ENCODE measurements at regions not wholly inside any gene's neighbourhood (a gene's known extent, or its start where the extent isn't known, plus 50 kb on each side); places are given as distances from the start of the nearest gene placed in this dataset.
"Not testable (repeated sequence)": the region's sequence is repeated elsewhere in the genome, so short reads cannot be mapped to it uniquely, and the experiment has no call there.

GRCh38 chr4:74505355-74505978, 60.5 kb downstream of the AREG start:
- H3K4me1 Mint-ChIP-seq (ENCODE audit: low read depth); POLR2A ChIA-PET; H3K27me3 Mint-ChIP-seq (ENCODE audit: low read depth); ATAC-seq; H3K9me3 Mint-ChIP-seq (ENCODE audit: insufficient read depth); H3K27ac Mint-ChIP-seq; CTCF ChIA-PET; H3K4me3 Mint-ChIP-seq; H3K36me3 Mint-ChIP-seq (ENCODE audit: low read depth); DNase-seq: not testable (repeated sequence)

- H3K9me3 Mint-ChIP-seq (ENCODE audit: insufficient read depth); CTCF ChIA-PET; H3K4me1 Mint-ChIP-seq (ENCODE audit: low read depth); H3K4me3 Mint-ChIP-seq; H3K27ac Mint-ChIP-seq; H3K27me3 Mint-ChIP-seq (ENCODE audit: low read depth); POLR2A ChIA-PET; DNase-seq; ATAC-seq; H3K36me3 Mint-ChIP-seq (ENCODE audit: low read depth): not testable (repeated sequence)
These were observed 64.4 kb downstream of the AREG start for GRCh38 chr4:74509363-74509762.

GRCh38 chr4:74516303-74516702, 71.4 kb downstream of the AREG start:
- H3K36me3 Mint-ChIP-seq (ENCODE audit: low read depth): no peaks in the 10 kb centered on the region
- no peaks in the 10 kb centered on the region for H3K4me1 Mint-ChIP-seq (ENCODE audit: low read depth)
- no peak overlapping the region for H3K4me3 Mint-ChIP-seq
- H3K9me3 Mint-ChIP-seq (ENCODE audit: insufficient read depth): no peaks in the 10 kb centered on the region
- CTCF ChIA-PET: no interaction called here
- POLR2A ChIA-PET: no interaction called here
- DNase-seq (no peak), ATAC-seq (no peak)
- no peak overlapping the region for H3K27ac Mint-ChIP-seq
- peaks cover 3% of the 10 kb centered on the region for H3K27me3 Mint-ChIP-seq (ENCODE audit: low read depth)

- POLR2A ChIA-PET: no interaction called here
These were observed 73.1 kb downstream of the AREG start for GRCh38 chr4:74517996-74518395.

GRCh38 chr4:74522251-74522991, 77.5 kb downstream of the AREG start:
- Mint-ChIP-seq H3K27ac (no peak overlapping the region), H3K27me3 (ENCODE audit: low read depth) (no peaks in the 10 kb centered on the region), H3K9me3 (ENCODE audit: insufficient read depth) (no peaks in the 10 kb centered on the region), H3K4me1 (ENCODE audit: low read depth) (no peaks in the 10 kb centered on the region), H3K4me3 (no peak overlapping the region), H3K36me3 (ENCODE audit: low read depth) (no peaks in the 10 kb centered on the region)
- ChIA-PET CTCF (interaction anchor here (0.9 to 1.5 kb wide), 2 partner anchors 9 to 146 kb away, joined by 3 to 4 read pairs; no protein-coding TSS in a partner anchor), POLR2A (no interaction called here)
- no peak for ATAC-seq
- no peak for DNase-seq

More at GRCh38 chr4:74517996-74518395, 73.1 kb downstream of the AREG start:
- Mint-ChIP-seq H3K4me3 (no peak overlapping the region), H3K9me3 (ENCODE audit: insufficient read depth) (no peaks in the 10 kb centered on the region), H3K4me1 (ENCODE audit: low read depth) (no peaks in the 10 kb centered on the region), H3K27me3 (ENCODE audit: low read depth) (peaks cover 3% of the 10 kb centered on the region), H3K36me3 (ENCODE audit: low read depth) (no peaks in the 10 kb centered on the region), H3K27ac (no peak overlapping the region)
- CTCF ChIA-PET: interaction anchor here (0.9 kb wide), 1 partner anchor 14 kb away, joined by 3 read pairs; no protein-coding TSS in a partner anchor
- no peak for DNase-seq
- ATAC-seq: no peak

- H3K9me3 Mint-ChIP-seq (ENCODE audit: insufficient read depth): no peaks in the 10 kb centered on the region
- DNase-seq (no peak), ATAC-seq (no peak)
- no peaks in the 10 kb centered on the region for H3K36me3 Mint-ChIP-seq (ENCODE audit: low read depth)
- POLR2A ChIA-PET: no interaction called here
- no peak overlapping the region for H3K4me3 Mint-ChIP-seq
- CTCF ChIA-PET: interaction anchor here (0.9 to 1.5 kb wide), 2 partner anchors 8 to 147 kb away, joined by 3 to 4 read pairs; no protein-coding TSS in a partner anchor
- H3K4me1 Mint-ChIP-seq (ENCODE audit: low read depth): no peaks in the 10 kb centered on the region
- no peak overlapping the region for H3K27ac Mint-ChIP-seq
- H3K27me3 Mint-ChIP-seq (ENCODE audit: low read depth): no peaks in the 10 kb centered on the region
These were observed 78.2 kb downstream of the AREG start for GRCh38 chr4:74523096-74523495.

- H3K4me3 Mint-ChIP-seq: no peak overlapping the region
- H3K27ac Mint-ChIP-seq: no peak overlapping the region
- CTCF ChIA-PET: no interaction called here
- no peaks in the 10 kb centered on the region for H3K4me1 Mint-ChIP-seq (ENCODE audit: low read depth)
- H3K9me3 Mint-ChIP-seq (ENCODE audit: insufficient read depth): no peaks in the 10 kb centered on the region
- no peaks in the 10 kb centered on the region for H3K27me3 Mint-ChIP-seq (ENCODE audit: low read depth)
- no peak for DNase-seq
- POLR2A ChIA-PET: no interaction called here
- H3K36me3 Mint-ChIP-seq (ENCODE audit: low read depth): no peaks in the 10 kb centered on the region
- no peak for ATAC-seq
These were observed 80.0 kb downstream of the AREG start for GRCh38 chr4:74524985-74525384.

- no peak overlapping the region for H3K4me3 Mint-ChIP-seq
These were observed 82.1 kb downstream of the AREG start for GRCh38 chr4:74527049-74527448.

GRCh38 chr4:74528178-74528577, 83.2 kb downstream of the AREG start:
- Mint-ChIP-seq H3K36me3 (ENCODE audit: low read depth) (no peaks in the 10 kb centered on the region), H3K4me3 (no peak overlapping the region), H3K9me3 (ENCODE audit: insufficient read depth) (no peaks in the 10 kb centered on the region), H3K27me3 (ENCODE audit: low read depth) (no peaks in the 10 kb centered on the region), H3K4me1 (ENCODE audit: low read depth) (no peaks in the 10 kb centered on the region), H3K27ac (no peak overlapping the region)
- ChIA-PET POLR2A (no interaction called here), CTCF (interaction anchor here (1.5 kb wide), 1 partner anchor 152 kb away, joined by 4 read pairs; no protein-coding TSS in a partner anchor)
- ATAC-seq: no peak
- DNase-seq: no peak

More at GRCh38 chr4:74527049-74527448, 82.1 kb downstream of the AREG start:
- no peak for ATAC-seq
- no peaks in the 10 kb centered on the region for H3K36me3 Mint-ChIP-seq (ENCODE audit: low read depth)
- no peaks in the 10 kb centered on the region for H3K9me3 Mint-ChIP-seq (ENCODE audit: insufficient read depth)
- H3K4me1 Mint-ChIP-seq (ENCODE audit: low read depth): no peaks in the 10 kb centered on the region
- DNase-seq: no peak
- H3K27ac Mint-ChIP-seq: no peak overlapping the region
- CTCF ChIA-PET: no interaction called here
- H3K27me3 Mint-ChIP-seq (ENCODE audit: low read depth): no peaks in the 10 kb centered on the region
- POLR2A ChIA-PET: no interaction called here

GRCh38 chr4:74529284-74530041, 84.5 kb downstream of the AREG start:
- POLR2A ChIA-PET: no interaction called here
- Mint-ChIP-seq H3K4me3 (no peak overlapping the region), H3K4me1 (ENCODE audit: low read depth) (no peaks in the 10 kb centered on the region), H3K9me3 (ENCODE audit: insufficient read depth) (no peaks in the 10 kb centered on the region), H3K27me3 (ENCODE audit: low read depth) (no peaks in the 10 kb centered on the region), H3K27ac (no peak overlapping the region), H3K36me3 (ENCODE audit: low read depth) (no peaks in the 10 kb centered on the region)
- CTCF ChIA-PET: interaction anchor here (1.5 kb wide), 1 partner anchor 153 kb away, joined by 4 read pairs; no protein-coding TSS in a partner anchor
- ATAC-seq: no peak
- no peak for DNase-seq

- ChIA-PET CTCF (interaction anchor here (0.8 to 4.0 kb wide), 15 partner anchors 9 to 352 kb away, joined by 3 to 27 read pairs (median 4); no protein-coding TSS in a partner anchor), POLR2A (no interaction called here)
- DNase-seq (no peak), ATAC-seq (peak; percentile 51)
- Mint-ChIP-seq H3K27me3 (ENCODE audit: low read depth) (peaks cover under 1% of the 10 kb centered on the region), H3K9me3 (ENCODE audit: insufficient read depth) (no peaks in the 10 kb centered on the region), H3K4me1 (ENCODE audit: low read depth) (no peaks in the 10 kb centered on the region), H3K36me3 (ENCODE audit: low read depth) (no peaks in the 10 kb centered on the region), H3K27ac (no peak overlapping the region), H3K4me3 (no peak overlapping the region)
These were observed 87.2 kb downstream of the AREG start for GRCh38 chr4:74531963-74532794.
